ENCODE measurements at regions not wholly inside any gene's neighbourhood (a gene's known extent, or its start where the extent isn't known, plus 50 kb on each side); places are given as distances from the start of the nearest gene placed in this dataset.
A peak's percentile ranks its signal among the peaks of the same experiment; 100 is the strongest.

- no peaks in the 10 kb centered on the region for H3K79me2 ChIP-seq (ENCODE audit: low read depth)
- ChIA-PET CTCF (interaction anchor here (0.7 kb wide), 1 partner anchor 8 kb away, joined by 3 read pairs; no protein-coding TSS in a partner anchor), POLR2A (ENCODE audit: unreplicated experiment) (interaction anchor here (0.7 kb wide), 1 partner anchor 1947 kb away, joined by 4 read pairs; no protein-coding TSS in a partner anchor)
- H3F3A ChIP-seq (ENCODE audit: insufficient read depth, low read depth), result peaks cover 13% of the 10 kb centered on the region; the same call in 1 of the 2 replicates
- no peaks in the 10 kb centered on the region for H3K9me2 ChIP-seq (ENCODE audit: insufficient read depth)
- no peak for TF ChIP-seq CTCF (conservative IDR thresholded peaks at IDR 0.05)
- no peak for TF ChIP-seq EZH2 (IDR thresholded peaks at IDR 0.05; ENCODE audit: low read depth)
- no peak overlapping the region; the same call in 1 of the 2 replicates for H2AFZ ChIP-seq
- no peaks in the 10 kb centered on the region for H3K27me3 ChIP-seq (ENCODE audit: insufficient read depth, low read depth)
- H3K27ac ChIP-seq, result peak overlapping the region; percentile 26; the same call in 1 of the 2 replicates
- peaks cover 5% of the 10 kb centered on the region; the same call in 1 of the 2 replicates for H3K36me3 ChIP-seq (ENCODE audit: low read depth)
- intact Hi-C loops (cut with micrococcal nuclease; ENCODE audit: unreplicated experiment), result loop anchor here (5.0 kb wide), 1 partner anchor 147 kb away; no protein-coding TSS in a partner anchor
- BruUV-seq (replicated peaks), result no TSS peak
- H3K4me2 ChIP-seq, result peak overlapping the region; percentile 15
- H3K9me3 ChIP-seq (ENCODE audit: insufficient read depth, low read depth), result no peaks in the 10 kb centered on the region; the same call in 1 of the 2 replicates
- peak in 1 of 2 experiments; percentile 47 for DNase-seq
- H4K20me1 ChIP-seq (ENCODE audit: insufficient read depth), result no peaks in the 10 kb centered on the region
- H3K4me3 ChIP-seq, result no peak overlapping the region
- peaks cover 42% of the 10 kb centered on the region for H3K4me1 ChIP-seq (replicated peaks; ENCODE audit: insufficient read depth)
Measured at GRCh38 chr2:145909175-145909755, 1389.3 kb upstream of the ZEB2 start.

GRCh38 chr2:145906354-145906753 lies 1386.4 kb upstream of the ZEB2 start:
- BruUV-seq (replicated peaks), result no TSS peak
- Histone ChIP-seq H3K9me3 (ENCODE audit: insufficient read depth, low read depth) (peaks cover 3% of the 10 kb centered on the region), H3K4me3 (peak overlapping the region; percentile 22; the same call in 1 of the 2 replicates), H3K4me1 (replicated peaks; ENCODE audit: insufficient read depth) (peaks cover 42% of the 10 kb centered on the region), H3K36me3 (ENCODE audit: low read depth) (peaks cover 5% of the 10 kb centered on the region; the same call in 1 of the 2 replicates), H3K4me2 (peak overlapping the region; percentile 42), H3K27ac (peak overlapping the region; percentile 67), H4K20me1 (ENCODE audit: insufficient read depth) (no peaks in the 10 kb centered on the region), H3K79me2 (ENCODE audit: low read depth) (no peaks in the 10 kb centered on the region), H3F3A (ENCODE audit: insufficient read depth, low read depth) (peaks cover 13% of the 10 kb centered on the region; the same call in 1 of the 2 replicates), H3K27me3 (ENCODE audit: insufficient read depth, low read depth) (no peaks in the 10 kb centered on the region), H2AFZ (no peak overlapping the region), H3K9me2 (ENCODE audit: insufficient read depth) (no peaks in the 10 kb centered on the region)
- ChIA-PET CTCF (no interaction called here), POLR2A (ENCODE audit: unreplicated experiment) (no interaction called here)
- DNase-seq, result peak; percentile 79 to 91
- no peak for TF ChIP-seq CTCF (conservative IDR thresholded peaks at IDR 0.05)
- TF ChIP-seq EZH2 (IDR thresholded peaks at IDR 0.05; ENCODE audit: low read depth), result no peak
- intact Hi-C loops (cut with micrococcal nuclease; ENCODE audit: unreplicated experiment), result loop anchor here (1.0 to 5.0 kb wide), 3 partner anchors 144 to 221 kb away; no protein-coding TSS in a partner anchor

- Histone ChIP-seq H3K36me3 (ENCODE audit: low read depth) (peaks cover 5% of the 10 kb centered on the region; the same call in 1 of the 2 replicates), H3K9me3 (ENCODE audit: insufficient read depth, low read depth) (peaks cover 3% of the 10 kb centered on the region), H3K4me3 (0 out of 2 replicates have a peak overlapping the region, but pooled peaks have one; percentile 22), H3K27me3 (ENCODE audit: insufficient read depth, low read depth) (no peaks in the 10 kb centered on the region), H3K4me2 (peak overlapping the region; percentile 42; the same call in 1 of the 2 replicates), H4K20me1 (ENCODE audit: insufficient read depth) (no peaks in the 10 kb centered on the region), H3K4me1 (replicated peaks; ENCODE audit: insufficient read depth) (peaks cover 42% of the 10 kb centered on the region), H3K9me2 (ENCODE audit: insufficient read depth) (no peaks in the 10 kb centered on the region), H3F3A (ENCODE audit: insufficient read depth, low read depth) (peaks cover 13% of the 10 kb centered on the region; the same call in 1 of the 2 replicates), H3K79me2 (ENCODE audit: low read depth) (no peaks in the 10 kb centered on the region), H3K27ac (peak overlapping the region; percentile 67), H2AFZ (no peak overlapping the region)
- intact Hi-C loops (cut with micrococcal nuclease; ENCODE audit: unreplicated experiment), result loop anchor here (5.0 kb wide), 1 partner anchor 143 kb away; no protein-coding TSS in a partner anchor
- ChIA-PET CTCF (no interaction called here), POLR2A (ENCODE audit: unreplicated experiment) (no interaction called here)
- BruUV-seq (replicated peaks), result no TSS peak
- no peak for TF ChIP-seq CTCF (conservative IDR thresholded peaks at IDR 0.05)
- no peak for DNase-seq
Measured at GRCh38 chr2:145905371-145905770, 1385.5 kb upstream of the ZEB2 start.
